Tibial nerve (tissue), 4 donors: ENCODE measurements at regions not wholly inside any gene's neighbourhood (a gene's known extent, or its start where the extent isn't known, plus 50 kb on each side); places are given as distances from the start of the nearest gene placed in this dataset.

Experiments used
- DNase-seq, 2 donors: peaks; one replicate each; pipeline ENCODE4 v3.0.0-alpha.2; 2019; ENCODE audit warnings: low spot score in 2 of 2
- H3K27ac ChIP-seq, 4 donors: fragments of 200-600 bp; sonication (generic) in 3 of 4; one replicate each; pipeline ENCODE4 v1.5.1; 2017 to 2019; ENCODE audit warnings: mild to moderate bottlenecking in 1 of 4
- H3K27me3 ChIP-seq, 2 donors: fragments of 200-600 bp; sonication (generic) in 1 of 2; one replicate each; pipeline versions ENCODE4 v1.5.1 to v1.6.0; 2017 to 2019
- H3K36me3 ChIP-seq, 3 donors: fragments of 200-600 bp; sonication (generic); one replicate each; pipeline ENCODE4 v1.5.1; 2018 to 2019
- H3K4me1 ChIP-seq, 4 donors: fragments of 200-600 bp; sonication (generic) in 3 of 4; one replicate each; pipeline ENCODE4 v1.5.1; 2017 to 2019
- H3K4me3 ChIP-seq, 4 donors: fragments of 200-600 bp; sonication (generic) in 3 of 4; one replicate each; pipeline ENCODE4 v1.5.1; 2017 to 2019; ENCODE audit warnings: mild to moderate bottlenecking in 1 of 4, moderate library complexity in 1 of 4
- H3K9me3 ChIP-seq, 4 donors: fragments of 200-600 bp; sonication (generic) in 3 of 4; one replicate each; pipeline ENCODE4 v1.5.1; 2017 to 2019
- CTCF ChIP-seq, 5 experiments: fragments of 200-600 bp in 3 of 5; fragments of 450-650 bp in 2 of 5; sonication (generic) in 3 of 5; IDR thresholded peaks; one replicate each; pipeline ENCODE4 v1.5.1; 2016 to 2019; ENCODE audit warnings: antibody characterized with exemption in 5 of 5, mild to moderate bottlenecking in 3 of 5, moderate library complexity in 2 of 5
- EP300 ChIP-seq, 2 donors: sonication (generic); formaldehyde crosslinking; IDR thresholded peaks; one replicate each; pipeline ENCODE4 v1.6.1; 2017; ENCODE audit warnings: antibody characterized with exemption in 2 of 2, mild to moderate bottlenecking in 1 of 2
- POLR2A ChIP-seq, 2 donors: fragments of 450-650 bp; IDR thresholded peaks; one replicate each; pipeline ENCODE4 v1.6.1; 2017; ENCODE audit warnings: antibody characterized with exemption in 2 of 2, mild to moderate bottlenecking in 2 of 2, moderate library complexity in 2 of 2
- WGBS, 2 donors: methylation state at CpG; one replicate each; pipeline ENCODE4 v1.1.5; 2018; 5-methylcytosine and 5-hydroxymethylcytosine counted together

- DNase-seq: no peak
- peak overlapping the region in 1 of 4 donors; percentile 11 for H3K27ac ChIP-seq
- peaks cover 0 to 25% (median 0%) of the 10 kb centered on the region in 4 donors for H3K4me1 ChIP-seq
- no peaks in the 10 kb centered on the region for H3K36me3 ChIP-seq
- no peaks in the 10 kb centered on the region for H3K9me3 ChIP-seq
- TF ChIP-seq EP300 (IDR thresholded peaks at IDR 0.05) (no peak), POLR2A (IDR thresholded peaks at IDR 0.05) (no peak), CTCF (IDR thresholded peaks at IDR 0.05) (no peak)
- 42 to 50% methylated on average over 6 of the region's 6 CpGs for WGBS, 2 donors
- no peak overlapping the region for H3K4me3 ChIP-seq
- no peaks in the 10 kb centered on the region for H3K27me3 ChIP-seq
Observed at GRCh38 chr2:133732982-133733900, 165.0 kb upstream of the NCKAP5 start.

DNA sequence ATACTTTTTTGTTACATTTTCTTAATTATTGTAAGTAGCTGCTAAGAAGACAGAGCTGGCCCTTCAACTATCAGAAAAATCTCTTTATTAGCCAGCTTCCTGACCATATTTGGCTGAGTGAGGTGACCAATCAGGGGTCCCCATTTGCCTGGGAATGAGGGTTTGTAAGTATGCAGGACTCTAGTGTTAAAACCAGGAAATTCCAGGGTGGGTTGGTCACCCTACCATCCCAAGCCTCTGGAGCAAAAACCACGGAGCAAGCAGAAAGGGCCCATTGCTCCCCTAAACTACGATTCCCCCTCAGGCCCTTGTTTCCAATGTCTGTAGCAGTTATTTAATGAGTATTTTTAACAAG is 165.6 kb upstream of the NCKAP5 start:
- TF ChIP-seq EP300 (IDR thresholded peaks at IDR 0.05): no peak
- TF ChIP-seq CTCF (IDR thresholded peaks at IDR 0.05): no peak
- TF ChIP-seq POLR2A (IDR thresholded peaks at IDR 0.05): no peak
- H3K4me1 ChIP-seq: peaks cover 0 to 25% (median 0%) of the 10 kb centered on the region in 4 donors
- 69 to 70% methylated on average over 2 of the region's 2 CpGs for WGBS, 2 donors
- H3K27me3 ChIP-seq: no peaks in the 10 kb centered on the region
- no peak for DNase-seq
- H3K4me3 ChIP-seq: no peak overlapping the region
- no peak overlapping the region for H3K27ac ChIP-seq
- H3K9me3 ChIP-seq: no peaks in the 10 kb centered on the region
- no peaks in the 10 kb centered on the region for H3K36me3 ChIP-seq

GRCh38 chr2:133734716-133735495 is 166.6 kb upstream of the NCKAP5 start:
- no peaks in the 10 kb centered on the region for H3K36me3 ChIP-seq
- 61 to 64% methylated on average over 3 of the region's 3 CpGs for WGBS, 2 donors
- H3K27me3 ChIP-seq: no peaks in the 10 kb centered on the region
- no peak overlapping the region for H3K27ac ChIP-seq
- H3K4me1 ChIP-seq: peaks cover 0 to 25% (median 0%) of the 10 kb centered on the region in 4 donors
- TF ChIP-seq POLR2A (IDR thresholded peaks at IDR 0.05): no peak
- no peak for TF ChIP-seq EP300 (IDR thresholded peaks at IDR 0.05)
- no peak for TF ChIP-seq CTCF (IDR thresholded peaks at IDR 0.05)
- no peak overlapping the region for H3K4me3 ChIP-seq
- no peak for DNase-seq
- no peaks in the 10 kb centered on the region for H3K9me3 ChIP-seq

DNA sequence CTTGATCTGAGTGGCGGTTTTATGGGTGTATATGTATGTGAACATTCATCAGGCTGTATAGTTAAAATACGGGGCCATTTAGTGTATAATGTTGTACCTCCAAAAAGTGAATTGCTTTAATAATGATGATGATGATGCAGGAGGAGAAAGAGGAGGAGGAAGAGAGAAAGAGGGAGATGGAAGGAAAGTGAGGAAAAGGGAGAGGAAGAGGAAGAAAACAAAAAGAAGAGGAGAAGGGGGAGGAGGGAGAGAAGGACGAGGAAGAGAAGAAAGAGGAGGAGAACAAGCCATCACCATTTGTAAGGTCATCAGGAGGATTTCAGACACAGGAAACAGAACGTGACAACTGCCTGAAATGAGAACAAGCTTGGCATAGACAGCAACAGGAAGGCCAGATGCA is 168.4 kb upstream of the NCKAP5 start:
- no peak overlapping the region for H3K27ac ChIP-seq
- no peak overlapping the region for H3K4me3 ChIP-seq
- WGBS, 2 donors: 73 to 78% methylated on average over 4 of the region's 4 CpGs
- H3K4me1 ChIP-seq: peaks cover 0 to 25% (median 0%) of the 10 kb centered on the region in 4 donors
- TF ChIP-seq POLR2A (IDR thresholded peaks at IDR 0.05) (no peak), CTCF (IDR thresholded peaks at IDR 0.05) (no peak), EP300 (IDR thresholded peaks at IDR 0.05) (no peak)
- H3K27me3 ChIP-seq: no peaks in the 10 kb centered on the region
- DNase-seq: no peak
- H3K36me3 ChIP-seq: no peaks in the 10 kb centered on the region
- H3K9me3 ChIP-seq: no peaks in the 10 kb centered on the region
